ENCODE measurements at regions not wholly inside any gene's neighbourhood (a gene's known extent, or its start where the extent isn't known, plus 50 kb on each side); places are given as distances from the start of the nearest gene placed in this dataset.

- H3K4me3 Mint-ChIP-seq = no peak overlapping the region
- H3K9me3 Mint-ChIP-seq = no peaks in the 10 kb centered on the region
- H3K4me1 Mint-ChIP-seq (ENCODE audit: low read depth) = no peaks in the 10 kb centered on the region
- no peaks in the 10 kb centered on the region for H3K36me3 Mint-ChIP-seq (ENCODE audit: insufficient read depth in 2 of 2)
- ATAC-seq (replicated peaks in 1 of 2) = no peak
- H3K27me3 Mint-ChIP-seq (ENCODE audit: low read depth) = peaks cover 8% of the 10 kb centered on the region
- H3K27ac Mint-ChIP-seq = no peak overlapping the region
- no peak for DNase-seq
Observed at GRCh38 chr9:135218331-135219225, 131.1 kb downstream of the OLFM1 start.

GRCh38 chr9:135219676-135220600 lies 132.5 kb downstream of the OLFM1 start:
- H3K27me3 Mint-ChIP-seq (ENCODE audit: low read depth) = peaks cover 8% of the 10 kb centered on the region
- DNase-seq = no peak
- H3K36me3 Mint-ChIP-seq (ENCODE audit: insufficient read depth in 2 of 2) = no peaks in the 10 kb centered on the region

DNA sequence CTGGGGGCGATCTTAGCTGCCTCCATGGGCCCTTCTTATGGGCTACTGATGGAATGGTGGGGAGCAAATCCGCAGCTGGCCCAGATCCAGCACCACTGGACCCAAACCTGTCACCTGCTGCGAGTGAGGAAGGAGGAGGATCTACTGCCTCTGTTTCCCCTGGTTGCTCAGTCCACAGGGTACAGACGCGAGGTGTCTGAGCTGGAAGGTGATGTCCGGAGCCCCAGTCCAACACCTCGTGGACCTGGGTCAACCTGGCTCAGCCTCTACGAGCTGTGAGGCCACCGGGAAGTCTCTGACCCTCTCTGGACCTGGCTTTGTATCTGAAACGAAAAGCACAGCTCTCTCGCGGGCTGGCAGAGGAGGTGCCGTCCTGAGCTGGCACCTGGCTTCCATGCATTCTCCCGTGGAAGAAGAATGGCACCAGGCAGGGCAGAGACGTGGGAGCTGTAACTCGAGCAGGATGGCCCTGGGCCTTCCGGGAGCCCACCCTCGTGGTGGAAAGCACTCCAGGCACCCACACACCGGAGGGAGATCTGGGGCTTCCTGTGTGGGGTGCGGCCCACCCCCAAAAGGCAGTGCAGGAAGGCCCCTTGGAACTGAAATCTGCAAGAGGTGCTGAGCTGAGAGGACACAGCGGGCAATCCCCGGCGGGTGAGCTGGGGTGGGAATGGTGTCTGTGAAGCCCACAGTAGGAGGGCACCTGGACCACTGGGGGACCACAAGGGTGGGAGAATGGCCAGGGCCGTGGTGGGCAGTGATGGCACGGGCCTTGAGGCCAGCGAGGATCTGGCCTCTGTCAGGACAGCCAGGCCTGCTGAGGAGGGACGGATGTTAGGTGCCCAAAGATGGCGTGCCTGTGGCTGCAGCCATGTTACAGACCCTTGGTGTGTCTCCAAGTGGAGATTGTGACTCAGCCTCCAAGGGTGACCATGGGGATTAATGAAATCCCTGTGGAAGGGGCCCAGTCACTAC lies 133.4 kb downstream of the OLFM1 start:
- Mint-ChIP-seq H3K4me3 (no peak overlapping the region), H3K4me1 (ENCODE audit: low read depth) (no peaks in the 10 kb centered on the region), H3K36me3 (ENCODE audit: insufficient read depth in 2 of 2) (no peaks in the 10 kb centered on the region), H3K27ac (no peak overlapping the region), H3K27me3 (ENCODE audit: low read depth) (peaks cover 8% of the 10 kb centered on the region), H3K9me3 (no peaks in the 10 kb centered on the region)
- ATAC-seq (replicated peaks in 1 of 2) (no peak), DNase-seq (no peak)

More at GRCh38 chr9:135219676-135220600, 132.5 kb downstream of the OLFM1 start:
- Mint-ChIP-seq H3K4me3 (no peak overlapping the region), H3K4me1 (ENCODE audit: low read depth) (no peaks in the 10 kb centered on the region), H3K27ac (no peak overlapping the region), H3K9me3 (no peaks in the 10 kb centered on the region)
- no peak for ATAC-seq (replicated peaks in 1 of 2)

DNA sequence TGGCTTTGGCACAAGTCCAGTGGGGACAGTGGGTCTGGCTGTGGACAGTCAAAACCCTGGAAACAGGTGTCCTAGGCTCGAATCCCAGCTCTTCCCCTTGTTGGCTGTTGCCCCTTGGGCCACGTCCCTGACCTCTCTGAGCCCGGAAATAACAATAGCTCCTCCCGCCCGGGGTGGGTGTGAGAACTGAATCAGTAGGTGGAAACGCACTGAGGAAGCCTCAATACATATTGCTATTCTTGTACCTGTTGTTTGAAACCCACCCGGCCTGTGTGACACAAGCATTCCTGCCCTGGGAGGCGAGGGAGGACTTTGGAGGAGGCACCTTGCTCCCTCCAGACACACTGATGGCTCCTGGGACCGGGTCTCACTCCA lies 134.1 kb downstream of the OLFM1 start:
- no peak for ATAC-seq (replicated peaks in 1 of 2)
- no peaks in the 10 kb centered on the region for H3K4me1 Mint-ChIP-seq (ENCODE audit: low read depth)

GRCh38 chr9:135221951-135222631 lies 134.6 kb downstream of the OLFM1 start:
- ATAC-seq (replicated peaks in 1 of 2) = no peak
- Mint-ChIP-seq H3K4me3 (no peak overlapping the region), H3K4me1 (ENCODE audit: low read depth) (no peaks in the 10 kb centered on the region), H3K36me3 (ENCODE audit: insufficient read depth in 2 of 2) (no peaks in the 10 kb centered on the region), H3K9me3 (no peaks in the 10 kb centered on the region), H3K27ac (no peak overlapping the region), H3K27me3 (ENCODE audit: low read depth) (peaks cover under 1% of the 10 kb centered on the region)
- DNase-seq = no peak

More for the DNA sequence above, 134.1 kb downstream of the OLFM1 start:
- Mint-ChIP-seq H3K9me3 (no peaks in the 10 kb centered on the region), H3K27ac (no peak overlapping the region), H3K4me3 (no peak overlapping the region), H3K27me3 (ENCODE audit: low read depth) (peaks cover 6% of the 10 kb centered on the region), H3K36me3 (ENCODE audit: insufficient read depth in 2 of 2) (no peaks in the 10 kb centered on the region)
- DNase-seq = no peak

DNA sequence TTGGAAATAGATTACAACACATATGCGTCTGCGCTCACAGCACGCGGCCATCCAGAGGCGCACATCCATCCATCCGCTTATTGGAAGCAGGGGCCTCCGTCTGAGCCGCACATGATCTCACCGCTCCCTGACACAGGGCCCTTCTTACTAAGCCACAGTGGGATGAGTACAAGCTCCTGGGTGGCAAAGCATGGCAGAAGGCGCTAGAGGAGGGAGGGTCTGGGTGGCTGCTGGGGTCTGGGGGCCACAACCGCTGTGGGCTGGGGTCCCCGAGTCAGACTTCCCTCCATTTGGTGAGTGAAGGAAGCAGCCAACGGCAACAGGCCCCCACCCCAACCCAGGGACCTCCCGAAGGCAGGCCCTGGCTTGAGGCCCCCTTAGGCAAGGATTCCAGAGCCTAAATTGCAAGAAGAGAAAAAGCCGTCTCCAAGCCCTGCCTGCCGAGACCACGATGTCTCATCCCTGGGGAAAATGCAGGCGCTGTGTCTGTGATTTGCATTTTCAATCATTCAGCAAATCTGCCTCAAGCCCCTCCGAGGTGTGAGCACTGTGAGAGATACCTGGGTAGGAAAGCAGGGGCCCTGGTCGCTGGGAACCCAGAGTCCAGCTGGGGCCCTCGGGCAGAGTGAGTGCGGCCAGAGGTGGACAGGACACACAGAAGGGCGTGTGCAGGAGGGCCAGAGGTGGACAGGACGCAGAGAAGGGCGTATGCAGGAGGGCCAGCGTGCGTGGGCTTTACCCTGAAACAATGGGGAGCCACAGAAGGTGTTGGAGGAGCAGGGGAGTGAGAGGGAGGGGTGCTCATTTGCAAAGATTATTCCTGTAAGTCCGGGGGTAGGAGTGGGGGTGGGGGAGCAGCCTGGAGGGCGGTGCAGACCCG lies 135.7 kb downstream of the OLFM1 start:
- no peak for DNase-seq
- Mint-ChIP-seq H3K4me1 (ENCODE audit: low read depth) (no peaks in the 10 kb centered on the region), H3K27ac (no peak overlapping the region), H3K9me3 (no peaks in the 10 kb centered on the region), H3K27me3 (ENCODE audit: low read depth) (no peaks in the 10 kb centered on the region), H3K4me3 (no peak overlapping the region), H3K36me3 (ENCODE audit: insufficient read depth in 2 of 2) (no peaks in the 10 kb centered on the region)
- no peak for ATAC-seq (replicated peaks in 1 of 2)

DNA sequence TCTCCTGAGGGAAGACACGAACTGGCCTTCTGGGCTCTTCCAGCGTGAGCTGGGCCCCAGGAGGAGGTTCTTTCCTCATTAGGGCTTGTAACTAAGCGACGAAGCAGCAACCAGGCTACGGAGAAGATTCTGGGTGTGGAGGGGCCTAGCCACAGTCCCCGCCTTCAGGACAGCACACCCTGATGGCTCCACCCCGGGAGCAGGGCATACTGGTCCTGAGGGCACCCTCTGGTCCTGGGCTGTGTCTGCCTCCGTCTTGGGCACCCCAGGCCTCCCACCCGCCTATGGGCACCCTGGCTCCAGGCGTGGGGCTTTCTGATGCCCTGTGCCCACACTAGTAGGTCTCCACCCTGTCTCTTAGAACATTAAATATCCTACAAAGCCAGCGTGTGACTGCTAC lies 136.4 kb downstream of the OLFM1 start:
- no peaks in the 10 kb centered on the region for H3K9me3 Mint-ChIP-seq
- no peak overlapping the region for H3K4me3 Mint-ChIP-seq
- ATAC-seq (replicated peaks in 1 of 2) (no peak), DNase-seq (no peak)
- no peaks in the 10 kb centered on the region for H3K27me3 Mint-ChIP-seq (ENCODE audit: low read depth)
- no peaks in the 10 kb centered on the region for H3K4me1 Mint-ChIP-seq (ENCODE audit: low read depth)
- no peak overlapping the region for H3K27ac Mint-ChIP-seq
- H3K36me3 Mint-ChIP-seq (ENCODE audit: insufficient read depth in 2 of 2) = no peaks in the 10 kb centered on the region

- Mint-ChIP-seq H3K36me3 (ENCODE audit: insufficient read depth in 2 of 2) (no peaks in the 10 kb centered on the region), H3K4me3 (no peak overlapping the region), H3K27ac (no peak overlapping the region), H3K9me3 (no peaks in the 10 kb centered on the region), H3K27me3 (ENCODE audit: low read depth) (no peaks in the 10 kb centered on the region), H3K4me1 (ENCODE audit: low read depth) (no peaks in the 10 kb centered on the region)
- no peak for DNase-seq
- no peak for ATAC-seq (replicated peaks in 1 of 2)
Observed at GRCh38 chr9:135224286-135224877, 136.9 kb downstream of the OLFM1 start.

DNA sequence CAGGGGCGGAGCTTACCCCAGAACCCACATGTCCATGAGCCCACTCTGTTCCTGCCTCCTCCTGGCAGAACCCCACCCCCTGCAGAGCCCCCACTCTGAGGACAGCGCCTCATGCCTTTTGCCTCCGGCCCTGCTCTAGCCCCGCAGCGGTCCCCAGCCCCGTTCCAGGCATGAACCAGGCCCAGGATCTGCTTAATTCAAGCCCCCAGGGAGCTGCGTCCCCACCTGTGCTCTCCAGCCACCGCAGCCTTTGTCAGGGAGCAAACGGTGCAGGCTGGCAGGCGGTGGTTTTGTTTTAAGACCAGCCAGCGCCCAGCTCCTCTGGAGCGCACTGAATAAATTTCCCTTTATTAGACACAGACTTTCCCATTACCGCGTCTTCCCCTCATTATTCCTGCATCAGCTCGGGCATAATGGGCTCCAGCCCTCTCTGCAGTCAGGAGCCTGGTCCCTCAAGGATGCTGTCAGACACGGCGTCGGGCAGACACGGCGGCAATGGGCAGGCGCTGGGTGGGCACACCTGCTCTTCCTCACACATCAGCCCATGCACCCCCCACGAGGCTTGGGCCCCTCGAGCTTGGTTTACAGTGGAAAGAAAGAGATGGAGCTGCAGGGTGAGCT lies 137.6 kb downstream of the OLFM1 start:
- H3K4me3 Mint-ChIP-seq = no peak overlapping the region
- no peaks in the 10 kb centered on the region for H3K27me3 Mint-ChIP-seq (ENCODE audit: low read depth)
- H3K27ac Mint-ChIP-seq = no peak overlapping the region
- no peaks in the 10 kb centered on the region for H3K9me3 Mint-ChIP-seq
- H3K36me3 Mint-ChIP-seq (ENCODE audit: insufficient read depth in 2 of 2) = no peaks in the 10 kb centered on the region
- ATAC-seq (replicated peaks in 1 of 2) (no peak), DNase-seq (no peak)
- H3K4me1 Mint-ChIP-seq (ENCODE audit: low read depth) = no peaks in the 10 kb centered on the region

- H3K4me3 Mint-ChIP-seq = no peak overlapping the region
- ATAC-seq (replicated peaks in 1 of 2) = no peak
- no peaks in the 10 kb centered on the region for H3K4me1 Mint-ChIP-seq (ENCODE audit: low read depth)
- H3K36me3 Mint-ChIP-seq (ENCODE audit: insufficient read depth in 2 of 2) = no peaks in the 10 kb centered on the region
- H3K9me3 Mint-ChIP-seq = no peaks in the 10 kb centered on the region
- DNase-seq = no peak
- no peaks in the 10 kb centered on the region for H3K27me3 Mint-ChIP-seq (ENCODE audit: low read depth)
- H3K27ac Mint-ChIP-seq = no peak overlapping the region
Observed at GRCh38 chr9:135225619-135226228, 138.3 kb downstream of the OLFM1 start.

Measured in activated T-cell treated with anti-CD3 and anti-CD28 coated beads, Interleukin-2, amount 50 U/mL, for 72 hours (primary cell).